ENCODE measurements at regions not wholly inside any gene's neighbourhood (a gene's known extent, or its start where the extent isn't known, plus 50 kb on each side); places are given as distances from the start of the nearest gene placed in this dataset.

DNA sequence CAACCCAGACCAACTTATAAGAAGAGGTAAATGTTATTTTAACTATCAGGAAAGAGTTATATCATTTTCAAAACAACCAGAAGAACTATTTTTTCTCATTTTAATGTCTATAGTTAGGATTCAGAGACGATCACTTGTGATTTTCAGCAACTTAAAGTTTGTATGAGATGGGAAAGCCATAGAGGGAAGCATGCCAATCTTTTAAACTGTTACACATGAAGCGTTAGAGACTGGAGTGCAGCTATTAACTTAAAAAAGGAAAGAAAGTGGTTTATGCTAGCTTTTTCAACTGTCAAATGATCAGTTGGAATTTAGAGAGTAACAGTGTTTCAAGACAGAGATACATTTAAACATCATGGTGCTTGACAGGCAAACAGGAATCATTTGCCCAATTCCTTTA, 91.7 kb upstream of the LPP start:
- no peak overlapping the region for H3K4me3 ChIP-seq

DNA sequence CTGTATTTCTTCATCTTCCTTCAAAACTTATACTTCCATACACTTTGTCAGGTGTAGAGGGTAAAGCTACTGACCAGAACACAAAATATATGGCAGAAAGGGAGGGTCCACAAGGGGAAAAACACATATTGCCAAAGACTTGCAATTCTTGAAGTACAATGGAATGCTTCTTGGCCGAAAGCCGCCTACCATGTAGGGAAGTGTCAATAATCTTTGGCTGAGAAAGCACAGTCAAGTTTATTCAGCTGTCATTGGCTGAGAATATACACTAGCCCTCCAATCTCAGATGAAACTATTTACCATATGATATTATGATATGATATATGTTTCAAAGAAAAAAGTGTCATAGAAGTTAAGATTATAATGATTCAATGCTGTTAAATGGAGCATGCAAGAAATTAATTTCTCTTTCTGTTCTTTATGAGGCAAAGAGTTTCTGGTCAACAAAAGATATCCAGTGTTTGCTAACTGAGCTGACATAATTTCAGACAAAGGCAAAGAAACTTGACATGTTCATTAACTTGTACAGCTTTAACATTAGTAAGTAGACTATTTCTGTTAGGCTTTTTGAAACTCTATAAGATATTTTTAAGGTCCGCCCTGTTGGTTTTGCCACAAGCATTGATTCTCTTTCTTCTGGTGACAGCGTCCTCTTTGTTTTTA, 89.0 kb upstream of the LPP start:
- Histone ChIP-seq H3K4me3 (no peak overlapping the region), H3K36me3 (no peaks in the 10 kb centered on the region), H3K27ac (no peak overlapping the region), H3K27me3 (no peaks in the 10 kb centered on the region), H3K9me3 (no peaks in the 10 kb centered on the region), H3K4me1 (peaks cover 0 to 4% (median 0%) of the 10 kb centered on the region in 4 donors)
- DNase-seq, result no peak
- TF ChIP-seq, protein P1, sequence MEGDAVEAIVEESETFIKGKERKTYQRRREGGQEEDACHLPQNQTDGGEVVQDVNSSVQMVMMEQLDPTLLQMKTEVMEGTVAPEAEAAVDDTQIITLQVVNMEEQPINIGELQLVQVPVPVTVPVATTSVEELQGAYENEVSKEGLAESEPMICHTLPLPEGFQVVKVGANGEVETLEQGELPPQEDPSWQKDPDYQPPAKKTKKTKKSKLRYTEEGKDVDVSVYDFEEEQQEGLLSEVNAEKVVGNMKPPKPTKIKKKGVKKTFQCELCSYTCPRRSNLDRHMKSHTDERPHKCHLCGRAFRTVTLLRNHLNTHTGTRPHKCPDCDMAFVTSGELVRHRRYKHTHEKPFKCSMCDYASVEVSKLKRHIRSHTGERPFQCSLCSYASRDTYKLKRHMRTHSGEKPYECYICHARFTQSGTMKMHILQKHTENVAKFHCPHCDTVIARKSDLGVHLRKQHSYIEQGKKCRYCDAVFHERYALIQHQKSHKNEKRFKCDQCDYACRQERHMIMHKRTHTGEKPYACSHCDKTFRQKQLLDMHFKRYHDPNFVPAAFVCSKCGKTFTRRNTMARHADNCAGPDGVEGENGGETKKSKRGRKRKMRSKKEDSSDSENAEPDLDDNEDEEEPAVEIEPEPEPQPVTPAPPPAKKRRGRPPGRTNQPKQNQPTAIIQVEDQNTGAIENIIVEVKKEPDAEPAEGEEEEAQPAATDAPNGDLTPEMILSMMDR (IDR thresholded peaks at IDR 0.05), result no peak
- TF ChIP-seq POLR2A (IDR thresholded peaks at IDR 0.05), result no peak

More for the DNA sequence above, 91.7 kb upstream of the LPP start:
- Histone ChIP-seq H3K36me3 (no peaks in the 10 kb centered on the region), H3K27ac (no peak overlapping the region), H3K9me3 (no peaks in the 10 kb centered on the region), H3K27me3 (no peaks in the 10 kb centered on the region), H3K4me1 (peaks cover 0 to 4% (median 0%) of the 10 kb centered on the region in 4 donors)
- TF ChIP-seq, protein P1 (IDR thresholded peaks at IDR 0.05), result no peak
- no peak for TF ChIP-seq POLR2A (IDR thresholded peaks at IDR 0.05)
- DNase-seq, result no peak

DNA sequence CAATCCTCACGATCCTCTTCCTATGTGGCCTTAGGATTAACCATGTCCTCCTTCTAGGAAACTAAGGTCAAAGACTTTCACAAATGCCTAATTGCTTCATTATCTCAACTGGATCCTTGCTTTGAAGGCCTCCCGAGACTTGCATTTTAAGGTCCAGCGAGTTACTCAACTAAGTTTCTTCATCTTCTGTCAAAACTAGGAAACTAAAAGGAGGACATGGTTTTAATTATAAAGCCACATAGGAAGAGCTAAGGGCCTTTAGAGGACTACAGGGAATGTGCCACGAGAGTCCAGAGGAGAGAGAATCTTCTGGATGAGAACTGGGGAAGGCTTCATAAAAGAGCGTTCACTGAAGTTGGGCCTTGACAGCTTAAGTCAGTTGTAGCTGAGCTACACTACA, 87.8 kb upstream of the LPP start:
- no peak for TF ChIP-seq POLR2A (IDR thresholded peaks at IDR 0.05)
- TF ChIP-seq, protein P1 (IDR thresholded peaks at IDR 0.05), result no peak
- DNase-seq, result no peak
- Histone ChIP-seq H3K4me3 (no peak overlapping the region), H3K36me3 (no peaks in the 10 kb centered on the region), H3K4me1 (peaks cover 0 to 4% (median 0%) of the 10 kb centered on the region in 4 donors), H3K9me3 (no peaks in the 10 kb centered on the region), H3K27me3 (no peaks in the 10 kb centered on the region), H3K27ac (no peak overlapping the region)

DNA sequence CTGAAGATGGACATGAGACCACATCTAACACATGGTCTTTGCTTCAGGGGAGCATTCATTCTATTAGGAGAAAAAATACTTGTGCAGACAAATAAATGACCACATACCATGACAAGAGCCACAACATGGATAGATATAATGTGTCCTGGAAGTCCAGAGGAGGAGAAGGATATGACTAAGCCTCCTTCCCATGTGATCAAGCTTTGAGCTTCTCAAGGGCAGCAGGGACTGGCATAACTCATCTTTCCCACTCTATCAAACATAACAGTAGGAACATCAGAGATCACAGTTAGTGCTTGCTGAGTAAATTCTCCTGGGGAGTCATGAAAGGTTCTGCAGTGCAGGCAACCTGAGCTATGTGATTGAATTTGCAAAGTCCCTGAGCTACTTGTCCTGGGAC, 86.0 kb upstream of the LPP start:
- no peak overlapping the region for H3K27ac ChIP-seq
- H3K4me1 ChIP-seq, result no peaks in the 10 kb centered on the region
- H3K4me3 ChIP-seq, result no peak overlapping the region
- TF ChIP-seq POLR2A (IDR thresholded peaks at IDR 0.05), result no peak
- TF ChIP-seq, protein P1 (IDR thresholded peaks at IDR 0.05), result no peak
- no peak for DNase-seq
- no peaks in the 10 kb centered on the region for H3K36me3 ChIP-seq
- no peaks in the 10 kb centered on the region for H3K9me3 ChIP-seq
- no peaks in the 10 kb centered on the region for H3K27me3 ChIP-seq

DNA sequence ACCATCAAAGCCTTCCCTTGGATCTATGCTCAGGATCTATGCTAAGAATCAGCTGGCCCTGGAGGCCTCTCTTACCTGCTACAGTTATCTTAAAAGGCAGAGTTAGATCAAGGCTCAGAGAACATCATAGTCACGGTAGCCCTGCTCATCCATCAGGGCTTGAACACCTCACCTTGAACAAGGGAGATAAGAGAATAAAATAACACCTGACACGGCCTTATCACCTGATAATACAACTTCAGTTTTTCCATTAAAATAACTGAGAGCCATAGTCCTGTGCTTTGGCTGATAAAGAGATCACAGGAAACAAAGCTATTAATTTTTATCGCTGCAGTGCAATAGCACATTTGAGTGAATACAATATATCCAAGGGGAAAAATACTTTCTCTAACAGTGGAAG, 85.6 kb upstream of the LPP start:
- Histone ChIP-seq H3K27ac (no peak overlapping the region), H3K36me3 (no peaks in the 10 kb centered on the region), H3K27me3 (no peaks in the 10 kb centered on the region), H3K9me3 (no peaks in the 10 kb centered on the region), H3K4me3 (no peak overlapping the region), H3K4me1 (no peaks in the 10 kb centered on the region)
- no peak for DNase-seq
- TF ChIP-seq, protein P1 (IDR thresholded peaks at IDR 0.05), result no peak
- no peak for TF ChIP-seq POLR2A (IDR thresholded peaks at IDR 0.05)

DNA sequence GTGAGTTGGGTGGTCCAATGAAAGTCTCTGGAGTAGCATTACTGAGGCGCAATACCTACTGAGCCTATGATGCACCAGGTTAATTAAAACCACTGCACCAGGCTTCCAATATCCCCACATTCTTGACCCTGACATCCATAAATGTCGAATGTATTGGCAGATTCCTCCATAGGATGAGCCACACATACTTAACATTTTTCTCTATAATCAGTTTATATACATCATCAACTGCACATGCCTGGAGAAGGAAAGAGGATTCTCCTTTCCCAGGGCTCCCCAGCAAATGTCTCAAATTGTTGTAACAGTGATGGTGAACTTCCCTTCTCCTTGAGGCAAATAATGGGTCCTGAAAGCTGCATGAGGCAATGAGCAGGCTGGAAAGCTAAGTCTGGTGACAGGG, 82.3 kb upstream of the LPP start:
- H3K27ac ChIP-seq, result no peak overlapping the region
- no peak overlapping the region for H3K4me3 ChIP-seq
- H3K9me3 ChIP-seq, result no peaks in the 10 kb centered on the region
- TF ChIP-seq POLR2A (IDR thresholded peaks at IDR 0.05), result no peak
- TF ChIP-seq, protein P1 (IDR thresholded peaks at IDR 0.05), result no peak
- no peak for DNase-seq
- no peaks in the 10 kb centered on the region for H3K36me3 ChIP-seq
- H3K4me1 ChIP-seq, result no peaks in the 10 kb centered on the region
- H3K27me3 ChIP-seq, result no peaks in the 10 kb centered on the region

Measured in Peyer's patch (tissue), 4 donors.